OCI-LY3 (cell line): ENCODE measurements at regions not wholly inside any gene's neighbourhood (a gene's known extent, or its start where the extent isn't known, plus 50 kb on each side); places are given as distances from the start of the nearest gene placed in this dataset.

ENCODE experiments used
- H2AFZ ChIP-seq: fragments of 200-600, 300-600 bp; shearing (Covaris generic); 2 replicates; pipeline ENCODE4 v1.6.0; 2014; ENCODE audit warnings: antibody characterized with exemption, low read depth, low read length
- H3K27ac ChIP-seq: fragments of 200-600, 300-600 bp; sonication (generic); 2 replicates; pipeline ENCODE4 v1.5.1; 2014; ENCODE audit warnings: mild to moderate bottlenecking, low read length, moderate library complexity, mixed read lengths
- H3K27me3 ChIP-seq: fragments of 200-600, 300-600 bp; sonication (generic); 2 replicates; pipeline ENCODE4 v1.6.1; 2014; ENCODE audit warnings: low read depth, low read length, mixed read lengths
- H3K36me3 ChIP-seq: fragments of 200-600, 300-600 bp; sonication (generic); replicated peaks from 2 replicates; pipeline ENCODE3; 2014; ENCODE audit warnings: low read depth, low read length, mixed read lengths
- H3K4me1 ChIP-seq: fragments of 300-600, 200-600 bp; sonication (generic); 2 replicates; pipeline ENCODE4 v1.6.1; 2014; ENCODE audit warnings: low read length, mixed read lengths
- H3K4me2 ChIP-seq: fragments of 200-600, 300-600 bp; sonication (generic); 2 replicates; pipeline ENCODE4 v1.6.1; 2014; ENCODE audit warnings: low read length, mixed read lengths
- H3K4me3 ChIP-seq: fragments of 300-600, 200-600 bp; sonication (generic); 2 replicates; pipeline ENCODE4 v1.5.1; 2014; ENCODE audit warnings: antibody characterized with exemption, mild to moderate bottlenecking, low read length, moderate library complexity
- H3K79me2 ChIP-seq: fragments of 300-600, 200-600 bp; shearing (Covaris generic); 2 replicates; pipeline ENCODE4 v1.6.1; 2014; ENCODE audit warnings: mild to moderate bottlenecking, low read length, mixed read lengths
- H3K9ac ChIP-seq: fragments of 300-600, 200-600 bp; shearing (Covaris generic); 2 replicates; pipeline ENCODE4 v1.6.0; 2014; ENCODE audit warnings: mild to moderate bottlenecking, low read length, moderate library complexity
- H3K9me3 ChIP-seq: fragments of 200-600, 300-600 bp; shearing (Covaris generic); 2 replicates; pipeline ENCODE4 v1.6.1; 2014; ENCODE audit warnings: low read length, mixed read lengths; ENCODE audit not compliant: insufficient read depth
- H4K20me1 ChIP-seq: fragments of 200-600, 300-600 bp; sonication (generic); 2 replicates; pipeline ENCODE4 v1.6.1; 2016; ENCODE audit warnings: low read length, mixed read lengths; ENCODE audit not compliant: insufficient read depth
- EZH2phosphoT487 ChIP-seq: fragments of 200-600 bp; shearing (Covaris generic); IDR thresholded peaks from 2 replicates; pipeline ENCODE4 v1.6.1; 2018; ENCODE audit warnings: antibody characterized with exemption, mixed run types, low read depth
- TF ChIP-seq, protein P1 (sequence below): fragments of 200-600, 300-600 bp; sonication (generic); IDR thresholded peaks from 2 replicates; pipeline ENCODE4 v1.5.1; 2014; ENCODE audit warnings: antibody characterized with exemption, low read length, low read depth

DNA sequence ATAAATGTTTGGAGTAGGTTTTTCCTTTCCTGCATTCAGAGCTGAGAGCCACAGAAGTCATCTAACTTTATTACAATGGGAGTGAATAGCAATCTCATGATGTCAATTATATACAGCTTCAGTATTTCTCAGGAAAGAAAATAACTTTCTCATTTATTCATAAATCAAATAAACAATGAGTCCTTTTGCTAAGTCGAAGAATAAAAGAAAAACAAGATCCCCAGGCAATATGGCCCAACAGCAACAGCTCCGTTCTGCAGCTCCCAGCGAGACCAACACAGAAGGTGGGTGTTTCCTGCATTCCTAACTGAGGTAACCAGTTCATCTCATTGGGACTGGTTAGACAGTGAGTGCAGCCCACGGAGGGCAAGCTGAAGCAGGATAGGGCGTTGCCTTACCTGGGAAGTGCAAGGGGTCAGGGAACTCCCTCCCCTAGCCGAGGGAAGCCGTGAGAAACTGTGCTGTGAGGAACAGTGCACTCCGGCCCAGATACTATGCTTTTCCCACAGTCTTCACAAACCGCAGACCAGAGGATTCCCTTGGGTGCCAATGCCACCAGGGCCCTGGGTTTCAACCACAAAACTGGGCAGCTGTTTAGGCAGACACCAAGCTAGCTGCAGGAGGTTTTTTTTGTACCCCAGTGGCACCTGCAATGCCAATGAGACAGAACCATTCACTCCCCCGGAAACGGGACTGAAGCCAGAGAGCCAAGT lies 128.2 kb downstream of the SLITRK1 start:
- no peaks in the 10 kb centered on the region for H3K27me3 ChIP-seq
- TF ChIP-seq, protein P1, sequence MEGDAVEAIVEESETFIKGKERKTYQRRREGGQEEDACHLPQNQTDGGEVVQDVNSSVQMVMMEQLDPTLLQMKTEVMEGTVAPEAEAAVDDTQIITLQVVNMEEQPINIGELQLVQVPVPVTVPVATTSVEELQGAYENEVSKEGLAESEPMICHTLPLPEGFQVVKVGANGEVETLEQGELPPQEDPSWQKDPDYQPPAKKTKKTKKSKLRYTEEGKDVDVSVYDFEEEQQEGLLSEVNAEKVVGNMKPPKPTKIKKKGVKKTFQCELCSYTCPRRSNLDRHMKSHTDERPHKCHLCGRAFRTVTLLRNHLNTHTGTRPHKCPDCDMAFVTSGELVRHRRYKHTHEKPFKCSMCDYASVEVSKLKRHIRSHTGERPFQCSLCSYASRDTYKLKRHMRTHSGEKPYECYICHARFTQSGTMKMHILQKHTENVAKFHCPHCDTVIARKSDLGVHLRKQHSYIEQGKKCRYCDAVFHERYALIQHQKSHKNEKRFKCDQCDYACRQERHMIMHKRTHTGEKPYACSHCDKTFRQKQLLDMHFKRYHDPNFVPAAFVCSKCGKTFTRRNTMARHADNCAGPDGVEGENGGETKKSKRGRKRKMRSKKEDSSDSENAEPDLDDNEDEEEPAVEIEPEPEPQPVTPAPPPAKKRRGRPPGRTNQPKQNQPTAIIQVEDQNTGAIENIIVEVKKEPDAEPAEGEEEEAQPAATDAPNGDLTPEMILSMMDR = no peak
- TF ChIP-seq EZH2phosphoT487 = no peak
- H3K9ac ChIP-seq = no peak overlapping the region
- H3K4me3 ChIP-seq = no peak overlapping the region
- H3K27ac ChIP-seq = no peak overlapping the region
- no peaks in the 10 kb centered on the region for H3K36me3 ChIP-seq
- H3K4me2 ChIP-seq = no peak overlapping the region
- H3K4me1 ChIP-seq = no peaks in the 10 kb centered on the region
- H2AFZ ChIP-seq = no peak overlapping the region
- no peaks in the 10 kb centered on the region for H4K20me1 ChIP-seq
- H3K79me2 ChIP-seq = no peaks in the 10 kb centered on the region
- no peaks in the 10 kb centered on the region for H3K9me3 ChIP-seq

DNA sequence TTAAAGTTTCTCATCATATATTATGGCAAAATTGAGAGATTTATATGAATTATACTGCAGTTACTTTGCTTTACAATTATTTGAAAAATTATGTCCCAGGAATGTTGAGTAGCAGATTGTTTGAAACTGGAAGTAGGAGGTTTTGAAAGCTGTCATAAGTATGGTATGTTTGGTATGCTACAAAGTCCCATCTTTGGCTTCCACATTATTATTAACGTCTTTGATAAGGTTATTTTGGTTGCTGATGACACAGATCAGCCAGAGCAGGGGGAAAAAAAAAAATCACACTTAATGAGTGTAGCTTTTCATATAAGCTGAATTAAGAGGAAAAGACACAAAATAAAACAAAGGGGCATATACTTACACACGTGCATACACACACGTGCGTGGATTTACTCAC lies 130.1 kb downstream of the SLITRK1 start:
- TF ChIP-seq, protein P1 = no peak
- no peak for TF ChIP-seq EZH2phosphoT487
- H3K79me2 ChIP-seq = no peaks in the 10 kb centered on the region
- H3K4me1 ChIP-seq = no peaks in the 10 kb centered on the region

DNA sequence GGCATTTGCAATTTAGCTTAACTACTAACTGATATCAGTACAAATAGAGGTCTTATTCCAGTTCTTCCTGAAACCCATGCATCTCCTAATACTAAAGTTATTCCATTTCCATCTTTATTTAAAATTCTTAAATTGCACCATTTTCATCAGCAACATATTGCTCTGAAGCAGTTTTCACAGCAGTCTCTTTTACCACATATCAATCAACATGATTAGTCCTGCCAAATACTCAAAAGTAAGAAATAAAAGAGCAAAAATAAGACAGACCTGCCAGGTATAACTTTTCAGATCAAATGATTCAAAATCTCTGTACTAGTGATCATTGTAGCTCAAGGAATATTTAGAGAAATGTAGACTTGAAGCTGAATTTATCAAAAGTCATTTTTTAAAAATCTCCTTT lies 141.7 kb downstream of the SLITRK1 start:
- Histone ChIP-seq H3K4me3 (no peak overlapping the region), H3K9me3 (no peaks in the 10 kb centered on the region), H3K79me2 (no peaks in the 10 kb centered on the region), H4K20me1 (no peaks in the 10 kb centered on the region), H3K4me2 (no peak overlapping the region), H2AFZ (no peak overlapping the region), H3K36me3 (no peaks in the 10 kb centered on the region), H3K27me3 (no peaks in the 10 kb centered on the region), H3K27ac (no peak overlapping the region), H3K9ac (no peak overlapping the region), H3K4me1 (no peaks in the 10 kb centered on the region)
- TF ChIP-seq EZH2phosphoT487 = no peak
- TF ChIP-seq, protein P1 = no peak

More for the DNA sequence above, 130.1 kb downstream of the SLITRK1 start:
- Histone ChIP-seq H3K9ac (no peak overlapping the region), H2AFZ (no peak overlapping the region), H3K27ac (no peak overlapping the region), H3K27me3 (no peaks in the 10 kb centered on the region), H3K4me3 (no peak overlapping the region), H4K20me1 (no peaks in the 10 kb centered on the region), H3K4me2 (no peak overlapping the region), H3K36me3 (no peaks in the 10 kb centered on the region), H3K9me3 (no peaks in the 10 kb centered on the region)

DNA sequence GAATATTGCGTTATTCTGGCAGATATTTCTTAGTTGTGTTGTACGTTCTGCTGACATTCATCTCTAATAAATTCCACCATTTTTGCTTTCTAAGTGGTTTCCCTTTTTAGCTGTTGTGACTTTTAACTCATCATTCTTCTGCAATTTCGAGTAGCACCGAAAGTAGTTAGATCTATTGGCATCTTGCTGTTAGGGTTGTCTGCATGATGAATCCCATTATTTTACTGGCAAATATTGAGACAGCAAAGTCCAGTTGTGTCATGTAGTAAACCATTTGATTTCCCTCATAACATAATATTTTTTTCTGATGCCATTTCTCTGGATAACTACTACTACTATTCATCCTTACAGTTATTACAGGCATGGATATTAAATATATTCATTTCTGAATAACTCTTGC lies 143.9 kb downstream of the SLITRK1 start:
- no peaks in the 10 kb centered on the region for H3K27me3 ChIP-seq
- H3K9me3 ChIP-seq = no peaks in the 10 kb centered on the region
- no peaks in the 10 kb centered on the region for H3K36me3 ChIP-seq
- no peak overlapping the region for H3K4me3 ChIP-seq
- H3K4me1 ChIP-seq = peaks cover 4% of the 10 kb centered on the region
- H3K4me2 ChIP-seq = no peak overlapping the region
- H3K9ac ChIP-seq = no peak overlapping the region
- no peaks in the 10 kb centered on the region for H3K79me2 ChIP-seq
- H2AFZ ChIP-seq = no peak overlapping the region
- TF ChIP-seq, protein P1 = no peak
- TF ChIP-seq EZH2phosphoT487 = no peak
- H4K20me1 ChIP-seq = no peaks in the 10 kb centered on the region
- no peak overlapping the region for H3K27ac ChIP-seq
